HepG2 (cell line): ENCODE measurements at regions not wholly inside any gene's neighbourhood (a gene's known extent, or its start where the extent isn't known, plus 50 kb on each side); places are given as distances from the start of the nearest gene placed in this dataset.

Experiments
- CREM ChIP-seq, 2 experiments: sonication (generic) in 1 of 2; formaldehyde crosslinking in 1 of 2; IDR thresholded peaks; 2 replicates each; pipeline versions ENCODE4 v1.4.0 to v1.6.1; 2016 to 2020; ENCODE audit warnings: antibody characterized with exemption in 1 of 2, mild to moderate bottlenecking in 1 of 2, missing genetic modification reagents in 1 of 2
- IKZF1 ChIP-seq: fragments of 450-650 bp; IDR thresholded peaks from 2 replicates; pipeline ENCODE4 v1.7.1; 2016
- KLF11 ChIP-seq: IDR thresholded peaks from 2 replicates; pipeline ENCODE4 v1.6.1; 2016; ENCODE audit warnings: missing compliant biosample characterization
- KLF6 ChIP-seq: IDR thresholded peaks from 2 replicates; pipeline ENCODE4 v1.8.0; 2016; ENCODE audit warnings: missing biosample characterization, missing genetic modification reagents
- MAFG ChIP-seq: sonication (generic); formaldehyde crosslinking; IDR thresholded peaks from 2 replicates; pipeline ENCODE4 v1.5.1; 2020; ENCODE audit warnings: mild to moderate bottlenecking, missing genetic modification reagents
- MAFK ChIP-seq, 2 experiments: IDR thresholded peaks in 1 of 2; conservative IDR thresholded peaks in 1 of 2; 2 replicates each; pipeline ENCODE4 v1.6.1; 2011; ENCODE audit warnings: improper control_type of control experiment in 2 of 2, low read length in 2 of 2
- ZBTB3 ChIP-seq: sonication (generic); formaldehyde crosslinking; IDR thresholded peaks from 2 replicates; pipeline ENCODE4 v1.4.0; 2020; ENCODE audit warnings: low read depth, mild to moderate bottlenecking, moderate library complexity, missing genetic modification reagents, borderline replicate concordance
- ZBTB38 ChIP-seq: sonication (generic); formaldehyde crosslinking; IDR thresholded peaks from 2 replicates; pipeline ENCODE4 v1.5.1; 2020; ENCODE audit warnings: mild to moderate bottlenecking, missing genetic modification reagents
- ZBTB7B ChIP-seq: sonication (generic); formaldehyde crosslinking; IDR thresholded peaks from 2 replicates; pipeline ENCODE4 v1.4.0; 2020; ENCODE audit warnings: missing genetic modification reagents
- ZFP90 ChIP-seq: sonication (generic); formaldehyde crosslinking; IDR thresholded peaks from 2 replicates; pipeline ENCODE4 v1.8.0; 2022; ENCODE audit warnings: missing genetic modification reagents, mild to moderate bottlenecking, inconsistent platforms, borderline replicate concordance
- ZNF12 ChIP-seq: sonication (generic); formaldehyde crosslinking; IDR thresholded peaks from 2 replicates; pipeline ENCODE4 v1.5.0; 2020; ENCODE audit warnings: missing genetic modification reagents
- ZNF292 ChIP-seq: sonication (generic); formaldehyde crosslinking; IDR thresholded peaks from 2 replicates; pipeline ENCODE4 v1.8.1; 2022; ENCODE audit warnings: mild to moderate bottlenecking, low read depth, missing genetic modification reagents, borderline replicate concordance
- ZNF556 ChIP-seq: sonication (generic); formaldehyde crosslinking; IDR thresholded peaks from 2 replicates; pipeline ENCODE4 v1.4.0; 2020; ENCODE audit warnings: mild to moderate bottlenecking, missing genetic modification reagents, borderline replicate concordance
- ZNF570 ChIP-seq: sonication (generic); formaldehyde crosslinking; IDR thresholded peaks from 2 replicates; pipeline ENCODE4 v1.4.0; 2020; ENCODE audit warnings: mild to moderate bottlenecking, missing genetic modification reagents, borderline replicate concordance
- ZNF747 ChIP-seq: sonication (generic); formaldehyde crosslinking; IDR thresholded peaks from 2 replicates; pipeline ENCODE4 v1.8.1; 2023; ENCODE audit warnings: missing genetic modification reagents, mild to moderate bottlenecking, borderline replicate concordance
- TF ChIP-seq, protein P1 (sequence below): sonication (generic); formaldehyde crosslinking; IDR thresholded peaks from 2 replicates; pipeline ENCODE4; 2020; ENCODE audit warnings: missing genetic modification reagents, mild to moderate bottlenecking, borderline replicate concordance
- TF ChIP-seq, protein P2 (sequence below): sonication (generic); formaldehyde crosslinking; IDR thresholded peaks from 2 replicates; pipeline ENCODE4 v1.5.0; 2020; ENCODE audit warnings: missing genetic modification reagents
- TF ChIP-seq, protein P3 (sequence below): sonication (generic); formaldehyde crosslinking; IDR thresholded peaks from 2 replicates; pipeline ENCODE4 v1.4.0; 2020; ENCODE audit warnings: mild to moderate bottlenecking, missing genetic modification reagents
- TF ChIP-seq, protein P4 (sequence below): IDR thresholded peaks from 2 replicates; pipeline ENCODE4 v1.6.1; 2016; ENCODE audit warnings: missing compliant biosample characterization, missing genetic modification reagents, borderline replicate concordance

DNA sequence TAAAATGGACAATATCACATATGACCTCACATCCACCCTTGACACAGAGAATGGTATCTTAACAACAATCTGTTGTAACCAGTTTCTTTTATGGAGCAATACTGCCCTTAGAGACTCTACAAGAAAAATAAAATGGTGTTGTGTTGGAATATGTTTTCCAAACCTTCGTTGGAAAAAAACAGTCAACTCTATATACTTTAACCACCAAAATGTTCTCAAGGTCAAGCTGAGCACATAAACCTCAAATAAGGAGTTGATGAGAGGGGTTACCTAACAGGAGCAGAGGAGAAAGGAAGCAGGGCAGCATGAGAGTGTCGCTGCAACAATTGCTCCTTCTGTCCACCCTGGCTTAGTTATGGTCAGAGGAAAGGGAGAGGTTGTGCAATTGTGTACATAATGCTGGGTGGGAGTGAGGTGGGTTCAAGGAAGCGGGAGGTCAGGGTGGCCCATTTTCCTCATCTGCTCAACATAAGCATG, 179.2 kb upstream of the BMP4 start (continued):
- TF ChIP-seq, protein P1, sequence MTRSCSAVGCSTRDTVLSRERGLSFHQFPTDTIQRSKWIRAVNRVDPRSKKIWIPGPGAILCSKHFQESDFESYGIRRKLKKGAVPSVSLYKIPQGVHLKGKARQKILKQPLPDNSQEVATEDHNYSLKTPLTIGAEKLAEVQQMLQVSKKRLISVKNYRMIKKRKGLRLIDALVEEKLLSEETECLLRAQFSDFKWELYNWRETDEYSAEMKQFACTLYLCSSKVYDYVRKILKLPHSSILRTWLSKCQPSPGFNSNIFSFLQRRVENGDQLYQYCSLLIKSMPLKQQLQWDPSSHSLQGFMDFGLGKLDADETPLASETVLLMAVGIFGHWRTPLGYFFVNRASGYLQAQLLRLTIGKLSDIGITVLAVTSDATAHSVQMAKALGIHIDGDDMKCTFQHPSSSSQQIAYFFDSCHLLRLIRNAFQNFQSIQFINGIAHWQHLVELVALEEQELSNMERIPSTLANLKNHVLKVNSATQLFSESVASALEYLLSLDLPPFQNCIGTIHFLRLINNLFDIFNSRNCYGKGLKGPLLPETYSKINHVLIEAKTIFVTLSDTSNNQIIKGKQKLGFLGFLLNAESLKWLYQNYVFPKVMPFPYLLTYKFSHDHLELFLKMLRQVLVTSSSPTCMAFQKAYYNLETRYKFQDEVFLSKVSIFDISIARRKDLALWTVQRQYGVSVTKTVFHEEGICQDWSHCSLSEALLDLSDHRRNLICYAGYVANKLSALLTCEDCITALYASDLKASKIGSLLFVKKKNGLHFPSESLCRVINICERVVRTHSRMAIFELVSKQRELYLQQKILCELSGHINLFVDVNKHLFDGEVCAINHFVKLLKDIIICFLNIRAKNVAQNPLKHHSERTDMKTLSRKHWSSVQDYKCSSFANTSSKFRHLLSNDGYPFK (CRISPR knock-in tag), result no peak
- TF ChIP-seq, protein P2, sequence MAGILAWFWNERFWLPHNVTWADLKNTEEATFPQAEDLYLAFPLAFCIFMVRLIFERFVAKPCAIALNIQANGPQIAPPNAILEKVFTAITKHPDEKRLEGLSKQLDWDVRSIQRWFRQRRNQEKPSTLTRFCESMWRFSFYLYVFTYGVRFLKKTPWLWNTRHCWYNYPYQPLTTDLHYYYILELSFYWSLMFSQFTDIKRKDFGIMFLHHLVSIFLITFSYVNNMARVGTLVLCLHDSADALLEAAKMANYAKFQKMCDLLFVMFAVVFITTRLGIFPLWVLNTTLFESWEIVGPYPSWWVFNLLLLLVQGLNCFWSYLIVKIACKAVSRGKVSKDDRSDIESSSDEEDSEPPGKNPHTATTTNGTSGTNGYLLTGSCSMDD (CRISPR knock-in tag), result no peak
- TF ChIP-seq ZBTB7B (CRISPR knock-in tag) (peak; percentile 98), ZNF570 (CRISPR knock-in tag) (no peak), ZFP90 (CRISPR knock-in tag) (no peak), ZNF292 (peak; percentile 79; the same call in 1 of the 2 replicates), MAFK (conservative IDR thresholded peaks at IDR 0.05 in 1 of 2, IDR thresholded peaks at IDR 0.05 in 1 of 2; ENCODE audit: low read length in 2 of 2) (no peak), KLF11 (CRISPR knock-in tag) (peak; percentile 54; the same call in 1 of the 2 replicates), MAFG (CRISPR knock-in tag) (no peak), IKZF1 (no peak), KLF6 (CRISPR knock-in tag) (no peak), ZNF556 (CRISPR knock-in tag) (0 out of 2 replicates have a peak, but pooled peaks have one; percentile 37), ZNF12 (CRISPR knock-in tag) (peak; percentile 77), ZBTB3 (CRISPR knock-in tag) (no peak), CREM (IDR thresholded peaks at IDR 0.05) (peak; percentile 86), CREM (CRISPR knock-in tag; IDR thresholded peaks at IDR 0.05) (no peak), ZBTB38 (no peak), ZNF747 (CRISPR knock-in tag) (no peak; the same call in 1 of the 2 replicates)
- TF ChIP-seq, protein P3, sequence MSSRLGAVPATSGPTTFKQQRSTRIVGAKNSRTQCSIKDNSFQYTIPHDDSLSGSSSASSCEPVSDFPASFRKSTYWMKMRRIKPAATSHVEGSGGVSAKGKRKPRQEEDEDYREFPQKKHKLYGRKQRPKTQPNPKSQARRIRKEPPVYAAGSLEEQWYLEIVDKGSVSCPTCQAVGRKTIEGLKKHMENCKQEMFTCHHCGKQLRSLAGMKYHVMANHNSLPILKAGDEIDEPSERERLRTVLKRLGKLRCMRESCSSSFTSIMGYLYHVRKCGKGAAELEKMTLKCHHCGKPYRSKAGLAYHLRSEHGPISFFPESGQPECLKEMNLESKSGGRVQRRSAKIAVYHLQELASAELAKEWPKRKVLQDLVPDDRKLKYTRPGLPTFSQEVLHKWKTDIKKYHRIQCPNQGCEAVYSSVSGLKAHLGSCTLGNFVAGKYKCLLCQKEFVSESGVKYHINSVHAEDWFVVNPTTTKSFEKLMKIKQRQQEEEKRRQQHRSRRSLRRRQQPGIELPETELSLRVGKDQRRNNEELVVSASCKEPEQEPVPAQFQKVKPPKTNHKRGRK (CRISPR knock-in tag), result no peak
- TF ChIP-seq, protein P4, sequence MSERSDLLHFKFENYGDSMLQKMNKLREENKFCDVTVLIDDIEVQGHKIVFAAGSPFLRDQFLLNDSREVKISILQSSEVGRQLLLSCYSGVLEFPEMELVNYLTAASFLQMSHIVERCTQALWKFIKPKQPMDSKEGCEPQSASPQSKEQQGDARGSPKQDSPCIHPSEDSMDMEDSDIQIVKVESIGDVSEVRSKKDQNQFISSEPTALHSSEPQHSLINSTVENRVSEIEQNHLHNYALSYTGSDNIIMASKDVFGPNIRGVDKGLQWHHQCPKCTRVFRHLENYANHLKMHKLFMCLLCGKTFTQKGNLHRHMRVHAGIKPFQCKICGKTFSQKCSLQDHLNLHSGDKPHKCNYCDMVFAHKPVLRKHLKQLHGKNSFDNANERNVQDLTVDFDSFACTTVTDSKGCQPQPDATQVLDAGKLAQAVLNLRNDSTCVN (CRISPR knock-in tag), result no peak
